G401.6 (cell line): ENCODE measurements at regions not wholly inside any gene's neighbourhood (a gene's known extent, or its start where the extent isn't known, plus 50 kb on each side); places are given as distances from the start of the nearest gene placed in this dataset.

Experiments used
- FAIRE-seq: peaks from 2 replicates; lab custom pipeline; 2012; peaks lifted over from hg19 to GRCh38; lab: Jason Lieb, UNC

GRCh38 chr18:67961701-67962440 is 445.4 kb upstream of the DSEL start:
- no peak for FAIRE-seq

- no peak for FAIRE-seq
Measured at GRCh38 chr18:67957684-67958083, 441.2 kb upstream of the DSEL start.

- no peak for FAIRE-seq
Measured at GRCh38 chr18:67954594-67954993, 438.1 kb upstream of the DSEL start.

GRCh38 chr18:67951137-67951536 is 434.6 kb upstream of the DSEL start:
- FAIRE-seq, result no peak

GRCh38 chr18:67938660-67939059 is 422.1 kb upstream of the DSEL start:
- FAIRE-seq, result no peak

- FAIRE-seq, result no peak
Measured at GRCh38 chr18:67935638-67936037, 419.1 kb upstream of the DSEL start.

- FAIRE-seq, result no peak
Measured at GRCh38 chr18:67933271-67933670, 416.8 kb upstream of the DSEL start.

- no peak for FAIRE-seq
Measured at GRCh38 chr18:67932271-67932670, 415.8 kb upstream of the DSEL start.

GRCh38 chr18:67926929-67927864 is 410.7 kb upstream of the DSEL start:
- peak; percentile 83 for FAIRE-seq

GRCh38 chr18:67924656-67925055 is 408.1 kb upstream of the DSEL start:
- no peak for FAIRE-seq

GRCh38 chr18:67919316-67919715 is 402.8 kb upstream of the DSEL start:
- no peak for FAIRE-seq

- FAIRE-seq, result no peak
Measured at GRCh38 chr18:67916097-67916496, 399.6 kb upstream of the DSEL start.

- no peak for FAIRE-seq
Measured at GRCh38 chr18:67913040-67913439, 396.5 kb upstream of the DSEL start.

GRCh38 chr18:67901573-67901972 is 385.1 kb upstream of the DSEL start:
- no peak for FAIRE-seq

- no peak for FAIRE-seq
Measured at GRCh38 chr18:67896451-67896850, 379.9 kb upstream of the DSEL start.

- no peak for FAIRE-seq
Measured at GRCh38 chr18:67893916-67894315, 377.4 kb upstream of the DSEL start.

- FAIRE-seq, result no peak
Measured at GRCh38 chr18:67876871-67877270, 360.4 kb upstream of the DSEL start.

GRCh38 chr18:67875944-67876343 is 359.4 kb upstream of the DSEL start:
- FAIRE-seq, result no peak

- FAIRE-seq, result no peak
Measured at GRCh38 chr18:67875060-67875459, 358.5 kb upstream of the DSEL start.

- FAIRE-seq, result no peak
Measured at GRCh38 chr18:67865400-67865799, 348.9 kb upstream of the DSEL start.

GRCh38 chr18:67864677-67865340 is 348.3 kb upstream of the DSEL start:
- FAIRE-seq, result no peak

- FAIRE-seq, result no peak
Measured at GRCh38 chr18:67862069-67862468, 345.5 kb upstream of the DSEL start.

GRCh38 chr18:67854340-67854739 is 337.8 kb upstream of the DSEL start:
- no peak for FAIRE-seq
